Endothelial cell of umbilical vein (primary cell): ENCODE measurements at regions not wholly inside any gene's neighbourhood (a gene's known extent, or its start where the extent isn't known, plus 50 kb on each side); places are given as distances from the start of the nearest gene placed in this dataset.

Source experiments
- BruUV-seq: library from RNA; stranded (reverse); fragments of 400-500 nt; replicated peaks from 2 replicates; lab custom pipeline; 2021; lab: Mats Ljungman, UMichigan
- CTCF ChIA-PET: fragments of 300-600, 350-600 bp; sonication (Branson Sonifier 250); formaldehyde crosslinking; loops from one replicate; lab custom pipeline; 2021; ENCODE audit warnings: antibody characterized with exemption, inconsistent platforms; lab: Charles Lee
- POLR2A ChIA-PET: fragments of 300-600, 350-600 bp; sonication (Branson Sonifier 250); formaldehyde crosslinking; loops from one replicate; lab custom pipeline; 2021; ENCODE audit warnings: antibody characterized with exemption, inconsistent platforms; lab: Charles Lee
- DNase-seq: peaks from one replicate; pipeline ENCODE4 v3.0.0-alpha.2; 2011; ENCODE audit warnings: low read depth, low spot score
- FAIRE-seq: peaks from 2 replicates; lab custom pipeline; 2011; peaks lifted over from hg19 to GRCh38; lab: Jason Lieb, UNC
- H2AFZ ChIP-seq: 2 replicates; pipeline ENCODE4 v1.6.0; 2012; ENCODE audit warnings: low read depth, low read length, control low read depth, inconsistent platforms
- H3K27ac ChIP-seq: 2 replicates; pipeline ENCODE4 v1.5.1; 2011; ENCODE audit warnings: low read depth, mild to moderate bottlenecking, control low read depth, low read length, moderate library complexity; ENCODE audit not compliant: insufficient read depth
- H3K27me3 ChIP-seq, 2 experiments: 2 replicates each; pipeline versions ENCODE4 v1.6.0 to v1.6.1; 2011; ENCODE audit warnings: low read length in 2 of 2, mixed read lengths in 1 of 2; ENCODE audit not compliant: control insufficient read depth in 2 of 2, insufficient read depth in 2 of 2
- H3K36me3 ChIP-seq, 2 experiments: 2 replicates in 1 of 2; 3 replicates in 1 of 2; pipeline ENCODE4 v1.5.1; 2011; ENCODE audit warnings: low read length in 2 of 2, mild to moderate bottlenecking in 1 of 2, moderate library complexity in 1 of 2; ENCODE audit not compliant: control insufficient read depth in 2 of 2, insufficient read depth in 2 of 2; ENCODE audit errors: extremely low read depth in 1 of 2
- H3K4me1 ChIP-seq: 3 replicates; pipeline ENCODE4 v1.5.1; 2011; ENCODE audit warnings: mild to moderate bottlenecking, low read length; ENCODE audit not compliant: control insufficient read depth, insufficient read depth; ENCODE audit errors: extremely low read depth
- H3K4me2 ChIP-seq: 2 replicates; pipeline ENCODE4 v1.6.1; 2011; ENCODE audit warnings: low read length, control low read depth, mixed read lengths; ENCODE audit not compliant: insufficient read depth
- H3K4me3 ChIP-seq, 3 experiments: fragments of 200-600 bp in 1 of 3; sonication (generic), shearing (Covaris generic) in 1 of 3; replicated peaks in 1 of 3; 2 replicates each; pipeline ENCODE4 v1.5.1; 2011 to 2016; ENCODE audit warnings: control low read depth in 3 of 3, low read length in 3 of 3, mild to moderate bottlenecking in 2 of 3, inconsistent platforms in 1 of 3, low read depth in 1 of 3, moderate library complexity in 1 of 3; ENCODE audit not compliant: insufficient read depth in 1 of 3
- H3K79me2 ChIP-seq: 2 replicates; pipeline ENCODE4 v1.6.0; 2012; ENCODE audit warnings: low read length, inconsistent platforms; ENCODE audit not compliant: control insufficient read depth, insufficient read depth
- H3K9ac ChIP-seq: replicated peaks from 2 replicates; pipeline ENCODE3; 2011; ENCODE audit warnings: low read length, control low read depth; ENCODE audit not compliant: insufficient read depth; ENCODE audit errors: extremely low read depth
- H3K9me1 ChIP-seq: replicated peaks from 3 replicates; pipeline ENCODE4 v1.6.0; 2011; ENCODE audit warnings: mild to moderate bottlenecking, low read length; ENCODE audit not compliant: control insufficient read depth, insufficient read depth; ENCODE audit errors: extremely low read depth
- H3K9me3 ChIP-seq: replicated peaks from 2 replicates; pipeline ENCODE4 v1.5.1; 2012; ENCODE audit warnings: low read length, inconsistent platforms; ENCODE audit not compliant: control insufficient read depth, insufficient read depth
- H4K20me1 ChIP-seq: replicated peaks from 2 replicates; pipeline ENCODE3; 2011; ENCODE audit warnings: mild to moderate bottlenecking, low read length; ENCODE audit not compliant: control insufficient read depth, insufficient read depth; ENCODE audit errors: extremely low read depth
- EZH2 ChIP-seq: IDR thresholded peaks from 2 replicates; pipeline ENCODE4 v1.6.1; 2012; ENCODE audit warnings: borderline replicate concordance, low read depth, mild to moderate bottlenecking, moderate library complexity, low read length, inconsistent platforms; ENCODE audit not compliant: severe bottlenecking
- FOS ChIP-seq: IDR thresholded peaks from 2 replicates; pipeline ENCODE4 v1.6.1; 2011; ENCODE audit warnings: mild to moderate bottlenecking, low read length, moderate library complexity, borderline replicate concordance; ENCODE audit not compliant: insufficient read depth
- POLR2A ChIP-seq: IDR thresholded peaks from 2 replicates; pipeline ENCODE4 v1.6.1; 2012; ENCODE audit warnings: low read depth, mild to moderate bottlenecking, control low read depth, low read length
- dilution Hi-C: fragments of 300-500 bp; cut with MboI; formaldehyde crosslinking; loops from one replicate; pipeline ENCODE4 v1.15.0; 2019; ENCODE audit warnings: low sequenced_read_pairs; ENCODE audit not compliant: extremely low pct_ligation_motif_present
- intact Hi-C: fragments of 100-400 bp; cut with micrococcal nuclease; formaldehyde crosslinking; loops from one replicate; pipeline ENCODE4 v1.10.0; 2022

DNA sequence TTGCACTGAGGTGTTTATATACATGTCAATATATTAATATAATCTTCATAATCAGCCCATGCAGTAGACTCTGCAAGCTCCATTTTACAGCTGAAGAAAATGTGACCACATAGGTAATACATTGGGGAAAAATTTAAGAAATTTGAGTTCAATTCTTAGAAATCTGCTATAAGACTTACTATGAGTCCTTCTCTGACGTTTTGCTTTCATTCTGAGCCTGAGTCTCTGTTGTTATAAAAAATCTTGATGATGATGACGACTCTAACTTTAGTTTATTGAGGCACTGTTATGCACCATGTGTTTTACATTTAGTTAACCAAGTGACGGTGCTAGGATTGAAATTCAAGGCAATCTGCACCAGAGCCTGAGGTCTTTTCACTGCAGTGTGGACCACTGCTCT, 370.3 kb upstream of the PPP1R2C start:
- H4K20me1 ChIP-seq: no peaks in the 10 kb centered on the region
- no peak overlapping the region for H2AFZ ChIP-seq
- no peak overlapping the region for H3K4me3 ChIP-seq
- no peak for FAIRE-seq
- H3K79me2 ChIP-seq: no peaks in the 10 kb centered on the region
- no TSS peak for BruUV-seq
- H3K27ac ChIP-seq: no peak overlapping the region
- no peaks in the 10 kb centered on the region for H3K9me1 ChIP-seq
- no peak for TF ChIP-seq POLR2A
- CTCF ChIA-PET: no interaction called here
- no peaks in the 10 kb centered on the region for H3K27me3 ChIP-seq
- H3K4me2 ChIP-seq: no peak overlapping the region
- H3K4me1 ChIP-seq: no peaks in the 10 kb centered on the region
- H3K9me3 ChIP-seq: no peaks in the 10 kb centered on the region
- no peak overlapping the region for H3K9ac ChIP-seq
- POLR2A ChIA-PET: no interaction called here
- intact Hi-C loops (no loop called here), dilution Hi-C loops (no loop called here)
- DNase-seq: no peak
- no peaks in the 10 kb centered on the region for H3K36me3 ChIP-seq

DNA sequence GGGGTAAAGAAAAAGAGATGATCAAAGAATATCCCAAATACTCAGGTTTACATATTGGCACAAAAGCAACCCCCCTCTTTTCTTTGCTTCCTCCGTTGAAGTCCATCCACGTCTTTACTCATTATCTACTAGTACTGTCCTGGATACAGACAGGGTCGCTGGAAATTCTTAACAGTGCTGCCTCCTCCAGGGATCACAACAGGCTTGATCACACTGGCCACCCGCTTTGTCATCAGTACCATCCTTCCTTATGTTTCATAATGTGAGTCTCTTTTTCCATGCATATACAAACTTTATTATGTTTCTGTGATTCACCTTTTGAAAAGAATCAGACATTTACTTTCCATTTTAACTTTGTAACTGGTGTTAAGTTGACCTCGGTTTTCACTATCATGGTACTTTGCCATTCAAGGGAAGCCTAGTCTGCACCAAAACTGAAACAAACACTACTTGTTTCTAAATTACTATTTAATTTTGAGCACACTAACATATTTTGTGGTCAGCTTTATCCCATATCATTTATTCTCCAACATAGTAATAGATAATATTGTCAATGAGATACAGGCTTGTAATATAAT, 387.5 kb upstream of the PPP1R2C start:
- no peak overlapping the region for H3K4me3 ChIP-seq
- no peaks in the 10 kb centered on the region for H3K79me2 ChIP-seq
- POLR2A ChIA-PET: no interaction called here
- no peak overlapping the region for H3K27ac ChIP-seq
- dilution Hi-C loops (no loop called here), intact Hi-C loops (no loop called here)
- TF ChIP-seq EZH2: no peak
- no peak for TF ChIP-seq FOS
- CTCF ChIA-PET: no interaction called here
- H3K9ac ChIP-seq: no peak overlapping the region
- no peak overlapping the region for H3K4me2 ChIP-seq
- FAIRE-seq: no peak
- DNase-seq: no peak
- no peaks in the 10 kb centered on the region for H4K20me1 ChIP-seq
- no peak overlapping the region for H2AFZ ChIP-seq
- H3K4me1 ChIP-seq: no peaks in the 10 kb centered on the region
- no TSS peak for BruUV-seq
- no peaks in the 10 kb centered on the region for H3K9me1 ChIP-seq
- no peaks in the 10 kb centered on the region for H3K9me3 ChIP-seq
- no peaks in the 10 kb centered on the region for H3K27me3 ChIP-seq
- H3K36me3 ChIP-seq: no peaks in the 10 kb centered on the region
